ENCODE measurements at regions not wholly inside any gene's neighbourhood (a gene's known extent, or its start where the extent isn't known, plus 50 kb on each side); places are given as distances from the start of the nearest gene placed in this dataset.

GRCh38 chr6:27838058-27838944, 73.9 kb downstream of the OR2B2 start:
- Histone ChIP-seq H3K36me3 (ENCODE audit: control insufficient read depth, insufficient read depth, low read length) (no peaks in the 10 kb centered on the region; the same call in 1 of the 2 replicates), H3K4me1 (peaks cover 14% of the 10 kb centered on the region; the same call in 1 of the 2 replicates), H3K27me3 (replicated peaks; ENCODE audit: control insufficient read depth, insufficient read depth, low read length) (no peaks in the 10 kb centered on the region), H3K9me3 (no peaks in the 10 kb centered on the region), H3K4me3 (ENCODE audit: low read depth, low read length) (peak overlapping the region; percentile 77)
- POLR2A ChIA-PET, result interaction anchor here (0.6 to 9.8 kb wide), 27 partner anchors 10 to 1817 kb away, joined by 3 to 334 read pairs (median 4); partner anchors contain the start of gene ZSCAN31
- Mint-ChIP-seq H3K27ac (ENCODE audit: unreplicated experiment) (no peak overlapping the region), H3K27me3 (ENCODE audit: insufficient read depth, unreplicated experiment) (no peaks in the 10 kb centered on the region), H3K4me1 (ENCODE audit: low read depth, unreplicated experiment) (peaks cover 21% of the 10 kb centered on the region), H3K9me3 (ENCODE audit: unreplicated experiment) (no peaks in the 10 kb centered on the region), H3K4me3 (ENCODE audit: unreplicated experiment) (no peak overlapping the region), H3K36me3 (ENCODE audit: insufficient read depth, unreplicated experiment) (peaks cover 16% of the 10 kb centered on the region)
- no peak for TF ChIP-seq CTCF (IDR thresholded peaks at IDR 0.05; ENCODE audit: insufficient read depth in 1 of 2, low read depth in 1 of 2, low read length in 1 of 2, severe bottlenecking in 1 of 2, unreplicated experiment in 1 of 2)
- CTCF ChIA-PET, result interaction anchor here (0.6 to 2.7 kb wide), 3 partner anchors 27 to 55 kb away, joined by 3 to 11 read pairs (median 4); a partner anchor contains a TSS
- intact Hi-C loops (cut with micrococcal nuclease; ENCODE audit: unreplicated experiment), result loop anchor here (1.0 to 10.0 kb wide), 4 partner anchors 27 to 1814 kb away; a partner anchor contains a TSS
- BruUV-seq (replicated peaks), result TSS peak; percentile 92
- DNase-seq, result peak; percentile 91 to 92

GRCh38 chr6:27837625-27838057, 74.6 kb downstream of the OR2B2 start:
- POLR2A ChIA-PET, result interaction anchor here (0.6 to 9.8 kb wide), 22 partner anchors 11 to 1811 kb away, joined by 3 to 334 read pairs (median 4); partner anchors contain the start of gene ZSCAN31
- peaks cover 14% of the 10 kb centered on the region; the same call in 1 of the 2 replicates for H3K4me1 ChIP-seq
- Mint-ChIP-seq H3K27ac (ENCODE audit: unreplicated experiment) (no peak overlapping the region), H3K27me3 (ENCODE audit: insufficient read depth, unreplicated experiment) (no peaks in the 10 kb centered on the region), H3K36me3 (ENCODE audit: insufficient read depth, unreplicated experiment) (peaks cover 19% of the 10 kb centered on the region), H3K4me3 (ENCODE audit: unreplicated experiment) (no peak overlapping the region), H3K9me3 (ENCODE audit: unreplicated experiment) (no peaks in the 10 kb centered on the region), H3K4me1 (ENCODE audit: low read depth, unreplicated experiment) (peaks cover 21% of the 10 kb centered on the region)
- H3K9me3 ChIP-seq, result no peaks in the 10 kb centered on the region
- peak overlapping the region; percentile 77 for H3K4me3 ChIP-seq (ENCODE audit: low read depth, low read length)
- H3K36me3 ChIP-seq (ENCODE audit: control insufficient read depth, insufficient read depth, low read length), result no peaks in the 10 kb centered on the region; the same call in 1 of the 2 replicates
- H3K27me3 ChIP-seq (replicated peaks; ENCODE audit: control insufficient read depth, insufficient read depth, low read length), result no peaks in the 10 kb centered on the region
- BruUV-seq (replicated peaks), result TSS peak; percentile 59
- no peak for TF ChIP-seq CTCF (IDR thresholded peaks at IDR 0.05; ENCODE audit: insufficient read depth in 1 of 2, low read depth in 1 of 2, low read length in 1 of 2, severe bottlenecking in 1 of 2, unreplicated experiment in 1 of 2)
- intact Hi-C loops (cut with micrococcal nuclease; ENCODE audit: unreplicated experiment), result loop anchor here (1.0 to 10.0 kb wide), 4 partner anchors 28 to 1813 kb away; a partner anchor contains a TSS
- CTCF ChIA-PET, result interaction anchor here (1.6 to 2.7 kb wide), 2 partner anchors 27 to 56 kb away, joined by 4 to 11 read pairs; a partner anchor contains a TSS
- peak in 1 of 2 experiments; percentile 9 for DNase-seq
